ENCODE measurements at regions not wholly inside any gene's neighbourhood (a gene's known extent, or its start where the extent isn't known, plus 50 kb on each side); places are given as distances from the start of the nearest gene placed in this dataset.

DNA sequence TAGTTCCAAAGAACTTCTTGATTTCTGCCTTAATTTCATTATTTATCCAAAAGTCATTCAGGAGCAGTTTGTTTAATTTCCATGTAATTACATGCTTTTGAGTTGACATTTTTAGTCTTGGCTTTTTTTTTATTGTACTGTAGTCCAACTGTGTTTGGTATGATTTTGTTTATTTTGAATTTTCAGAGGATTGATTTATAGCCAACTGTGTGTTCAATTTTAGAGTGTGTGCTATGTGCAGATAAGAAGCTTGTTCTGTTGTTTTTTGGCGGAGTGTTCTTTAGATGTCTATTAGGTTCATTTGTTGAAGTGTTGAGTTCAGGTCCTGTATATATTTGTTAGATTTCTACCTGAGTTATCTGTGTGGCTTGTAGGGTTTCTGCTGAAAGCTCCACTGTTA is 533.6 kb downstream of the TRAM1L1 start:
- TF ChIP-seq EP300 (IDR thresholded peaks at IDR 0.05): no peak
- TF ChIP-seq, protein P1, sequence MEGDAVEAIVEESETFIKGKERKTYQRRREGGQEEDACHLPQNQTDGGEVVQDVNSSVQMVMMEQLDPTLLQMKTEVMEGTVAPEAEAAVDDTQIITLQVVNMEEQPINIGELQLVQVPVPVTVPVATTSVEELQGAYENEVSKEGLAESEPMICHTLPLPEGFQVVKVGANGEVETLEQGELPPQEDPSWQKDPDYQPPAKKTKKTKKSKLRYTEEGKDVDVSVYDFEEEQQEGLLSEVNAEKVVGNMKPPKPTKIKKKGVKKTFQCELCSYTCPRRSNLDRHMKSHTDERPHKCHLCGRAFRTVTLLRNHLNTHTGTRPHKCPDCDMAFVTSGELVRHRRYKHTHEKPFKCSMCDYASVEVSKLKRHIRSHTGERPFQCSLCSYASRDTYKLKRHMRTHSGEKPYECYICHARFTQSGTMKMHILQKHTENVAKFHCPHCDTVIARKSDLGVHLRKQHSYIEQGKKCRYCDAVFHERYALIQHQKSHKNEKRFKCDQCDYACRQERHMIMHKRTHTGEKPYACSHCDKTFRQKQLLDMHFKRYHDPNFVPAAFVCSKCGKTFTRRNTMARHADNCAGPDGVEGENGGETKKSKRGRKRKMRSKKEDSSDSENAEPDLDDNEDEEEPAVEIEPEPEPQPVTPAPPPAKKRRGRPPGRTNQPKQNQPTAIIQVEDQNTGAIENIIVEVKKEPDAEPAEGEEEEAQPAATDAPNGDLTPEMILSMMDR (IDR thresholded peaks at IDR 0.05): no peak
- no peak for TF ChIP-seq POLR2AphosphoS5 (IDR thresholded peaks at IDR 0.05)
- TF ChIP-seq POLR2A (IDR thresholded peaks at IDR 0.05; ENCODE audit: low read depth): no peak
- H3K27ac ChIP-seq (replicated peaks in 1 of 4): no peak overlapping the region
- no peak for DNase-seq (ENCODE audit: extremely low spot score)
- H3K36me3 ChIP-seq: no peaks in the 10 kb centered on the region
- H3K4me1 ChIP-seq: no peaks in the 10 kb centered on the region
- no peaks in the 10 kb centered on the region for H3K27me3 ChIP-seq
- peaks cover 0 to 2% (median 0%) of the 10 kb centered on the region in 4 donors for H3K9me3 ChIP-seq
- intact Hi-C loops (cut with DNase I): no loop called here
- H3K4me3 ChIP-seq: no peak overlapping the region
- 54% methylated on average over 1 of the region's 1 CpG for WGBS

DNA sequence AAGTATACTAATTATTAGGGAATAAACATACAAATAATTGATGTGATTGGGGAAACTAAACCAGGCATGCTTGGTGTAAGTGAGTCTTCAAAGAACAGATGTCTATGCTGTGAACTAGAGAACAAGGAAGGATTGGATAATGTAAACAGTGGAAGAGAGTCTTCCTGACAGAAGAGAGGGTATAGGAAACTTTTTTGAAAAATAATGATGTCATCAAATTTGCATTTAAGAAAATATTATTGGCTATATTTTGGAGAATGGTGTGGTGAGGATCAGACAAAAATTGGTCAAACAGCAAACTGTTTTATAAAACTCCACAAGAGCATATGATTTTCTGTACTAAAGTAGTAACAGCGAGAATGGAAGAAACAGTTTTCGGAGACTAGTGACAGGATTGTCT is 537.7 kb downstream of the TRAM1L1 start:
- Histone ChIP-seq H3K36me3 (no peaks in the 10 kb centered on the region), H3K4me3 (no peak overlapping the region), H3K4me1 (no peaks in the 10 kb centered on the region), H3K27ac (replicated peaks in 1 of 4) (no peak overlapping the region), H3K27me3 (no peaks in the 10 kb centered on the region), H3K9me3 (peaks cover 0 to 8% (median 0%) of the 10 kb centered on the region in 4 donors)
- intact Hi-C loops (cut with DNase I): no loop called here
- no peak for DNase-seq (ENCODE audit: extremely low spot score)
- 96% methylated on average over 2 of the region's 2 CpGs for WGBS
- TF ChIP-seq EP300 (IDR thresholded peaks at IDR 0.05) (no peak), POLR2A (IDR thresholded peaks at IDR 0.05; ENCODE audit: low read depth) (no peak), POLR2AphosphoS5 (IDR thresholded peaks at IDR 0.05) (no peak)
- TF ChIP-seq, protein P1 (IDR thresholded peaks at IDR 0.05): no peak

DNA sequence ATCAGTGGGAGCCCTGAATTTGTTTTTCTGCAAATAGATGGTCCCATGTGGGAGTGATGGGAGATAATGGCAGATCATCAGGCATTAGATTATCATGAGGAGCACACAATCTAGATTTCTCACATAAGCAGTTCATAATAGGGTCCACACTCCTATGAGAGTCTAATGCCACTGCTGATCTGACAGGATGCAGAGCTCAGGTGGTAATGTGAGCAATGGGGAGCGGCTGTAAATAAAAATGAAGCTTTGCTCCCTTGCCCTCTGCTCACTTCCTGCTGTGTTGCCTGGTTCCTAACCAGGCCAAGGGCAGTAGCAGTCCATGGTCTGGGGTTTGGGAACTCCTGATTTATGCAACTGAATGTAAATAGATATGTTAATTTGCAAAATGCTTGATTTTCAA is 538.6 kb downstream of the TRAM1L1 start:
- WGBS: 93% methylated on average over 1 of the region's 1 CpG
- Histone ChIP-seq H3K27me3 (no peaks in the 10 kb centered on the region), H3K9me3 (peaks cover 0 to 8% (median 0%) of the 10 kb centered on the region in 4 donors), H3K27ac (replicated peaks in 1 of 4) (no peak overlapping the region), H3K4me1 (no peaks in the 10 kb centered on the region), H3K36me3 (no peaks in the 10 kb centered on the region), H3K4me3 (no peak overlapping the region)
- intact Hi-C loops (cut with DNase I): no loop called here
- no peak for DNase-seq (ENCODE audit: extremely low spot score)
- no peak for TF ChIP-seq EP300 (IDR thresholded peaks at IDR 0.05)
- no peak for TF ChIP-seq POLR2A (IDR thresholded peaks at IDR 0.05; ENCODE audit: low read depth)
- TF ChIP-seq, protein P1 (IDR thresholded peaks at IDR 0.05): no peak
- no peak for TF ChIP-seq POLR2AphosphoS5 (IDR thresholded peaks at IDR 0.05)

DNA sequence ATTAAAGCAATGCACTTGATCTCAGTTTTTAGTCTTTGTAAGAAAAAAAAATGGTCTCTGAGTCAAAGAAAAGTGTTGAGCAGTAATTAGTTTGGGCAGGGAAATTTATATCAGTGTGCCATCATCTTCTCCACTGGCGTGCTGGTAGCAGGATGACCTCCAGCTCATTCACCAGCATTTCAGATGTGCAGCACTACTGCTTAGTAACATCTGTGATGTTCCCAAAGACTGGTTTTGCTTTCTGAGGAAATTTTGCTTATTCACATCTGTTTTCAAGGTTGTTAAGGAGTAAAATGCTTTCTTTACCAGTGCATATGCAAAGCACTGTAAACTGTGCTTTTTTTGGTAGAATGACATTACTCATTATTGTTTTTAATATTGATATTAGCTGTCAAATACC is 540.4 kb downstream of the TRAM1L1 start:
- WGBS: 72% methylated on average over 1 of the region's 1 CpG
- TF ChIP-seq, protein P1 (IDR thresholded peaks at IDR 0.05): no peak
- TF ChIP-seq POLR2AphosphoS5 (IDR thresholded peaks at IDR 0.05): no peak
- no peak for TF ChIP-seq POLR2A (IDR thresholded peaks at IDR 0.05; ENCODE audit: low read depth)
- no peak for TF ChIP-seq EP300 (IDR thresholded peaks at IDR 0.05)
- Histone ChIP-seq H3K4me1 (no peaks in the 10 kb centered on the region), H3K4me3 (no peak overlapping the region), H3K9me3 (peaks cover 0 to 8% (median 0%) of the 10 kb centered on the region in 4 donors), H3K36me3 (no peaks in the 10 kb centered on the region), H3K27ac (replicated peaks in 1 of 4) (no peak overlapping the region), H3K27me3 (no peaks in the 10 kb centered on the region)
- intact Hi-C loops (cut with DNase I): no loop called here
- DNase-seq (ENCODE audit: extremely low spot score): no peak

DNA sequence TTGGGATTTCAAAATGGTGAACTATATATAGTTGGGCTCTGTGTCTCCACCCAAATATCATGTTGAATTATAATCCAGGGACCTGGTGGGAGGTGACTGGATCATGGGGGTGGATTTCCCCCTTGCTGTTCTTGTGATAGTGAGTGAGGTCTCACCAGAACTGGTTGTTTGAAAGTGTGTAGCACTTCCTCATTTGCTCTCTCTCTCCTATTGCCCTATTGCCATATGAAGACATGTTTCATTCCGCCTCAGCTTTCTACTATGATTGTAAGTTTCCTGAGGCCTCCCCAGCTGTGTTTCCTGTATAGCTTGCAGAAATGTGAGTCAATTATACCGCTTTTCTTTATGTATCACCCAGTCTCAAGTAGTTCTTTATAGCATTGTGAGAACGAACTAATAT is 545.6 kb downstream of the TRAM1L1 start:
- H3K27ac ChIP-seq (replicated peaks in 1 of 4): no peak overlapping the region
- no peak for DNase-seq (ENCODE audit: extremely low spot score)
- no peaks in the 10 kb centered on the region for H3K4me1 ChIP-seq
- H3K36me3 ChIP-seq: no peaks in the 10 kb centered on the region
- peaks cover 0 to 4% (median 0%) of the 10 kb centered on the region in 4 donors for H3K9me3 ChIP-seq
- H3K27me3 ChIP-seq: no peaks in the 10 kb centered on the region
- no peak overlapping the region for H3K4me3 ChIP-seq
- 82% methylated on average over 3 of the region's 3 CpGs for WGBS
- TF ChIP-seq, protein P1 (IDR thresholded peaks at IDR 0.05): no peak
- TF ChIP-seq POLR2A (IDR thresholded peaks at IDR 0.05; ENCODE audit: low read depth) (no peak), EP300 (IDR thresholded peaks at IDR 0.05) (no peak), POLR2AphosphoS5 (IDR thresholded peaks at IDR 0.05) (no peak)
- intact Hi-C loops (cut with DNase I): no loop called here

All from esophagus muscularis mucosa (tissue), 4 donors.